Aorta (tissue), 5 donors: ENCODE measurements at regions not wholly inside any gene's neighbourhood (a gene's known extent, or its start where the extent isn't known, plus 50 kb on each side); places are given as distances from the start of the nearest gene placed in this dataset.

Source experiments
- ATAC-seq: fragments of 200-7000 bp; cut with Tn5 transposase; one replicate; pipeline ENCODE4 v1.9.1; 2022; ENCODE audit warnings: moderate library complexity; ENCODE audit not compliant: low FRiP score
- DNase-seq, 2 donors: peaks; one replicate each; pipeline ENCODE4 v3.0.0-alpha.2; 2020
- H3K27ac ChIP-seq, 2 donors: one replicate each; pipeline ENCODE4 v1.5.1; 2013; ENCODE audit warnings: low read length in 2 of 2, mild to moderate bottlenecking in 2 of 2, moderate library complexity in 2 of 2, control low read depth in 1 of 2, inconsistent platforms in 1 of 2, low read depth in 1 of 2
- H3K27me3 ChIP-seq, 2 donors: one replicate each; pipeline ENCODE4 v1.6.1; 2013; ENCODE audit warnings: control low read depth in 1 of 2, low read length in 1 of 2, mild to moderate bottlenecking in 1 of 2, moderate library complexity in 1 of 2; ENCODE audit not compliant: insufficient read depth in 2 of 2, control insufficient read depth in 1 of 2
- H3K36me3 ChIP-seq, 2 donors: one replicate each; pipeline ENCODE4 v1.6.1; 2013; ENCODE audit warnings: control low read depth in 1 of 2, low read length in 1 of 2, mild to moderate bottlenecking in 1 of 2; ENCODE audit not compliant: insufficient read depth in 2 of 2, control insufficient read depth in 1 of 2
- H3K4me1 ChIP-seq, 2 donors: one replicate each; pipeline ENCODE4 v1.6.1; 2013; ENCODE audit warnings: low read length in 2 of 2, control low read depth in 1 of 2, mild to moderate bottlenecking in 1 of 2, moderate library complexity in 1 of 2; ENCODE audit not compliant: insufficient read depth in 2 of 2, control insufficient read depth in 1 of 2
- H3K4me3 ChIP-seq, 2 donors: one replicate each; pipeline ENCODE4 v1.5.1; 2013; ENCODE audit warnings: low read length in 2 of 2, control low read depth in 1 of 2, mild to moderate bottlenecking in 1 of 2
- H3K9me3 ChIP-seq: one replicate; pipeline ENCODE4 v1.6.1; 2013; ENCODE audit warnings: mild to moderate bottlenecking, low read length; ENCODE audit not compliant: control insufficient read depth
- WGBS, 2 donors: extraction: QIAGEN DNeasy Blood & Tissue Kit; methylation state at CpG; one replicate each; pipeline ENCODE4 v1.1.7; 2013; 5-methylcytosine and 5-hydroxymethylcytosine counted together
- intact Hi-C, 2 donors: fragments of 100-400 bp; cut with DNase I; formaldehyde crosslinking; loops; one replicate each; pipeline versions ENCODE4 v1.14.2 to v1.15.0; 2022
- donor health status: healthy with polysubstance abuse.
- donor health status: Bipolar disorder and iron deficiency.
- donor health status: DM: no; HTN: no; CAD: no.
- donor health status: DM: no; HTN: no; CAD: no.
- donor health status: DM: yes; HTN: yes; CAD: no.

GRCh38 chr18:65459741-65460140, 291.1 kb upstream of the CDH7 start:
- intact Hi-C loops, result no loop called here
- 96 to 99% methylated on average over 3 of the region's 3 CpGs for WGBS, 2 donors
- Histone ChIP-seq H3K9me3 (peaks cover 1% of the 10 kb centered on the region), H3K27ac (no peak overlapping the region), H3K36me3 (no peaks in the 10 kb centered on the region), H3K4me1 (no peaks in the 10 kb centered on the region), H3K4me3 (no peak overlapping the region), H3K27me3 (no peaks in the 10 kb centered on the region)
- ATAC-seq, result no peak
- no peak for DNase-seq

GRCh38 chr18:65458871-65459270, 291.9 kb upstream of the CDH7 start:
- no peaks in the 10 kb centered on the region for H3K27me3 ChIP-seq
- H3K4me1 ChIP-seq, result no peaks in the 10 kb centered on the region
- H3K36me3 ChIP-seq, result no peaks in the 10 kb centered on the region
- no peak for ATAC-seq
- intact Hi-C loops, result no loop called here
- DNase-seq, result no peak
- no peak overlapping the region for H3K27ac ChIP-seq
- 0 to 2% methylated on average over 1 of the region's 1 CpG for whole genome bisulfite sequencing, 2 donors
- no peak overlapping the region for H3K4me3 ChIP-seq
- H3K9me3 ChIP-seq, result peaks cover 1% of the 10 kb centered on the region

- WGBS, 2 donors, result 30 to 42% methylated on average over 3 of the region's 3 CpGs
- no peak for ATAC-seq
- H3K36me3 ChIP-seq, result no peaks in the 10 kb centered on the region
- no peak for DNase-seq
- no peaks in the 10 kb centered on the region for H3K4me1 ChIP-seq
- no peak overlapping the region for H3K4me3 ChIP-seq
- no peaks in the 10 kb centered on the region for H3K27me3 ChIP-seq
- intact Hi-C loops, result no loop called here
- H3K27ac ChIP-seq, result no peak overlapping the region
- no peaks in the 10 kb centered on the region for H3K9me3 ChIP-seq
Measured at GRCh38 chr18:65439188-65439587, 311.6 kb upstream of the CDH7 start.

GRCh38 chr18:65436430-65436829, 314.4 kb upstream of the CDH7 start:
- no peak overlapping the region for H3K4me3 ChIP-seq
- H3K9me3 ChIP-seq, result no peaks in the 10 kb centered on the region
- intact Hi-C loops, result no loop called here
- H3K36me3 ChIP-seq, result no peaks in the 10 kb centered on the region
- no peak overlapping the region for H3K27ac ChIP-seq
- DNase-seq, result no peak
- no peaks in the 10 kb centered on the region for H3K27me3 ChIP-seq
- 93 to 94% methylated on average over 4 of the region's 4 CpGs for WGBS, 2 donors
- H3K4me1 ChIP-seq, result no peaks in the 10 kb centered on the region
- no peak for ATAC-seq

GRCh38 chr18:65435534-65435933, 315.3 kb upstream of the CDH7 start:
- ATAC-seq (no peak), DNase-seq (no peak)
- Histone ChIP-seq H3K36me3 (no peaks in the 10 kb centered on the region), H3K9me3 (no peaks in the 10 kb centered on the region), H3K27me3 (no peaks in the 10 kb centered on the region), H3K4me1 (no peaks in the 10 kb centered on the region), H3K27ac (no peak overlapping the region), H3K4me3 (no peak overlapping the region)
- 84 to 93% methylated on average over 2 of the region's 2 CpGs for WGBS, 2 donors
- intact Hi-C loops, result no loop called here

- H3K4me1 ChIP-seq, result no peaks in the 10 kb centered on the region
- ATAC-seq (no peak), DNase-seq (no peak)
- WGBS, 2 donors, result 79 to 81% methylated on average over 4 of the region's 4 CpGs
- no peaks in the 10 kb centered on the region for H3K36me3 ChIP-seq
- H3K9me3 ChIP-seq, result peaks cover 4% of the 10 kb centered on the region
- intact Hi-C loops, result no loop called here
- H3K27me3 ChIP-seq, result no peaks in the 10 kb centered on the region
- no peak overlapping the region for H3K27ac ChIP-seq
- H3K4me3 ChIP-seq, result no peak overlapping the region
Measured at GRCh38 chr18:65429601-65430000, 321.2 kb upstream of the CDH7 start.

- no peaks in the 10 kb centered on the region for H3K36me3 ChIP-seq
- H3K27me3 ChIP-seq, result no peaks in the 10 kb centered on the region
- no peaks in the 10 kb centered on the region for H3K4me1 ChIP-seq
- peaks cover 4% of the 10 kb centered on the region for H3K9me3 ChIP-seq
- no peak overlapping the region for H3K27ac ChIP-seq
- no peak for ATAC-seq
- intact Hi-C loops, result no loop called here
- no peak for DNase-seq
- no peak overlapping the region for H3K4me3 ChIP-seq
- WGBS, 2 donors, result 85 to 90% methylated on average over 3 of the region's 3 CpGs
Measured at GRCh38 chr18:65425366-65425765, 325.4 kb upstream of the CDH7 start.

GRCh38 chr18:65423776-65424175, 327.0 kb upstream of the CDH7 start:
- Histone ChIP-seq H3K4me1 (no peaks in the 10 kb centered on the region), H3K9me3 (peaks cover 4% of the 10 kb centered on the region), H3K4me3 (no peak overlapping the region), H3K27ac (no peak overlapping the region), H3K27me3 (no peaks in the 10 kb centered on the region), H3K36me3 (no peaks in the 10 kb centered on the region)
- ATAC-seq, result no peak
- WGBS, 2 donors, result 11 to 12% methylated on average over 4 of the region's 4 CpGs
- intact Hi-C loops, result no loop called here
- DNase-seq, result no peak

GRCh38 chr18:65422544-65423136, 328.2 kb upstream of the CDH7 start:
- no peak for DNase-seq
- WGBS, 2 donors, result 4 to 9% methylated on average over 2 of the region's 2 CpGs
- no peaks in the 10 kb centered on the region for H3K36me3 ChIP-seq
- H3K4me1 ChIP-seq, result no peaks in the 10 kb centered on the region
- intact Hi-C loops, result no loop called here
- H3K9me3 ChIP-seq, result no peaks in the 10 kb centered on the region
- no peak overlapping the region for H3K27ac ChIP-seq
- no peak overlapping the region for H3K4me3 ChIP-seq
- no peaks in the 10 kb centered on the region for H3K27me3 ChIP-seq
- ATAC-seq, result no peak
